ENCODE measurements at regions not wholly inside any gene's neighbourhood (a gene's known extent, or its start where the extent isn't known, plus 50 kb on each side); places are given as distances from the start of the nearest gene placed in this dataset.

- no peak for TF ChIP-seq CTCF (conservative IDR thresholded peaks at IDR 0.05; ENCODE audit: low read length)
- TF ChIP-seq EZH2phosphoT487 (IDR thresholded peaks at IDR 0.05; ENCODE audit: borderline replicate concordance), result no peak
These were observed 1872.5 kb upstream of the C9orf72 start for GRCh38 chr9:29445751-29446150.

Measured in Loucy (cell line).